HCT116 (cell line): ENCODE measurements at regions not wholly inside any gene's neighbourhood (a gene's known extent, or its start where the extent isn't known, plus 50 kb on each side); places are given as distances from the start of the nearest gene placed in this dataset.

Source experiments
- ATAC-seq: fragments of 200-7000 bp; cut with Tn5 transposase; 2 replicates; pipeline ENCODE4 v1.9.1; 2020; ENCODE audit warnings: mild to moderate bottlenecking, moderate library complexity
- BruUV-seq: library from RNA; stranded (reverse); fragments of 400-500 nt; replicated peaks from 2 replicates; lab custom pipeline; 2021; lab: Mats Ljungman, UMichigan
- CTCF ChIA-PET: fragments of 300-600 bp; sonication (Branson Sonifier 250); formaldehyde crosslinking; loops from one replicate; lab custom pipeline; 2021; ENCODE audit warnings: antibody characterized with exemption; lab: Charles Lee
- POLR2A ChIA-PET: fragments of 300-600, 350-600 bp; sonication (Branson Sonifier 250); formaldehyde crosslinking; loops from one replicate; lab custom pipeline; 2021; ENCODE audit warnings: antibody characterized with exemption; lab: Charles Lee
- RAD21 ChIA-PET, 2 experiments: fragments of 300-600 bp; sonication (Branson Sonifier 250); formaldehyde crosslinking; loops; one replicate each; lab custom pipeline; 2023; ENCODE audit warnings: low total read pairs in 2 of 2; ENCODE audit not compliant: uncharacterized antibody in 2 of 2, unreplicated experiment in 2 of 2, low non-redundant PET in 1 of 2; lab: Charles Lee
- DNase-seq: peaks from one replicate; pipeline ENCODE4 v3.0.0-alpha.2; 2010; ENCODE audit warnings: low read depth, low spot score
- H2AFZ ChIP-seq: fragments of 200-600 bp; shearing (Covaris generic), sonication (generic); 2 replicates; pipeline ENCODE4 v1.6.1; 2017; ENCODE audit warnings: low read depth, mixed run types, mixed read lengths, antibody characterized with exemption, low read length; ENCODE audit not compliant: poor library complexity, severe bottlenecking
- H3K27ac ChIP-seq: 2 replicates; pipeline ENCODE4 v1.5.1; 2012; ENCODE audit warnings: low read depth, low read length
- H3K27me3 ChIP-seq: fragments of 200-600 bp; sonication (generic); 2 replicates; pipeline ENCODE4 v1.6.1; 2016; ENCODE audit warnings: mixed run types, low read length, mixed read lengths; ENCODE audit not compliant: insufficient read depth
- H3K36me3 ChIP-seq, 2 experiments: fragments of 200-500 bp in 1 of 2; fragments of 200-600 bp in 1 of 2; sonication (Bioruptor generic) in 1 of 2; sonication (generic) in 1 of 2; 2 replicates each; pipeline versions ENCODE4 v1.5.1 to v1.6.1; 2014 to 2016; ENCODE audit warnings: low read length in 2 of 2, inconsistent platforms in 1 of 2, mixed read lengths in 1 of 2, mixed run types in 1 of 2; ENCODE audit not compliant: insufficient read depth in 2 of 2, control insufficient read depth in 1 of 2
- H3K4me1 ChIP-seq, 2 experiments: fragments of 200-600 bp in 1 of 2; sonication (generic) in 1 of 2; 2 replicates each; pipeline versions ENCODE4 v1.5.1 to v1.6.1; 2012 to 2017; ENCODE audit warnings: low read length in 2 of 2, inconsistent platforms in 1 of 2, mild to moderate bottlenecking in 1 of 2, mixed read lengths in 1 of 2, mixed run types in 1 of 2, moderate library complexity in 1 of 2; ENCODE audit not compliant: insufficient read depth in 2 of 2, control insufficient read depth in 1 of 2
- H3K4me2 ChIP-seq: fragments of 200-600 bp; sonication (generic); 2 replicates; pipeline ENCODE4 v1.6.1; 2017; ENCODE audit warnings: mixed run types, low read length, mixed read lengths
- H3K4me3 ChIP-seq, 2 experiments: fragments of 200-600 bp in 1 of 2; sonication (generic) in 1 of 2; replicated peaks in 1 of 2; 2 replicates each; pipeline ENCODE4 v1.5.1; 2011 to 2016; ENCODE audit warnings: low read length in 2 of 2, control low read depth in 1 of 2, low read depth in 1 of 2, mild to moderate bottlenecking in 1 of 2, mixed read lengths in 1 of 2, mixed run types in 1 of 2
- H3K79me2 ChIP-seq: fragments of 200-600 bp; sonication (generic); 2 replicates; pipeline ENCODE4 v1.6.1; 2017; ENCODE audit warnings: mild to moderate bottlenecking, mixed run types, low read length, moderate library complexity, mixed read lengths; ENCODE audit not compliant: insufficient read depth
- H3K9ac ChIP-seq: fragments of 200-600 bp; sonication (generic); 2 replicates; pipeline ENCODE4 v1.6.1; 2016; ENCODE audit warnings: low read length, mixed read lengths
- H3K9me2 ChIP-seq: fragments of 200-600 bp; sonication (generic), shearing (Covaris generic); 2 replicates; pipeline ENCODE4 v1.6.1; 2017; ENCODE audit warnings: mixed run types, mild to moderate bottlenecking, moderate library complexity; ENCODE audit not compliant: insufficient read depth
- H3K9me3 ChIP-seq, 2 experiments: fragments of 200-500 bp in 1 of 2; fragments of 200-600 bp in 1 of 2; sonication (Bioruptor generic) in 1 of 2; sonication (generic) in 1 of 2; 2 replicates each; pipeline ENCODE4 v1.6.1; 2014 to 2017; ENCODE audit warnings: low read length in 2 of 2, mixed read lengths in 2 of 2, inconsistent platforms in 1 of 2, low read depth in 1 of 2, mild to moderate bottlenecking in 1 of 2, mixed run types in 1 of 2, moderate library complexity in 1 of 2; ENCODE audit not compliant: control insufficient read depth in 1 of 2, insufficient read depth in 1 of 2
- H4K20me1 ChIP-seq: fragments of 200-600 bp; sonication (generic), shearing (Covaris generic); 2 replicates; pipeline ENCODE4 v1.6.1; 2017; ENCODE audit warnings: mixed run types, mild to moderate bottlenecking, moderate library complexity; ENCODE audit not compliant: insufficient read depth
- ATF3 ChIP-seq: IDR thresholded peaks from 2 replicates; pipeline ENCODE4 v1.6.1; 2012
- CEBPB ChIP-seq: IDR thresholded peaks from 2 replicates; pipeline ENCODE4 v1.6.1; 2012; ENCODE audit warnings: low read depth
- ELF1 ChIP-seq: IDR thresholded peaks from 2 replicates; pipeline ENCODE4 v1.6.1; 2012; ENCODE audit warnings: low read depth, borderline replicate concordance
- EZH2 ChIP-seq: fragments of 200-600 bp; sonication (generic); IDR thresholded peaks from 2 replicates; pipeline ENCODE4 v1.6.1; 2017; ENCODE audit warnings: antibody characterized with exemption, mixed run types
- POLR2A ChIP-seq: IDR thresholded peaks from 2 replicates; pipeline ENCODE4 v1.7.0; 2011; ENCODE audit warnings: borderline replicate concordance; ENCODE audit not compliant: insufficient read depth, insufficient read length; ENCODE audit errors: extremely low read depth
- RAD21 ChIP-seq: IDR thresholded peaks from 2 replicates; pipeline ENCODE4 v1.6.1; 2012; ENCODE audit warnings: low read depth, mild to moderate bottlenecking
- ZNF274 ChIP-seq: fragments of 200-500 bp; sonication (Bioruptor generic); IDR thresholded peaks from 2 replicates; pipeline ENCODE4 v1.6.1; 2014; ENCODE audit warnings: mild to moderate bottlenecking, low read depth, low read length, inconsistent platforms
- intact Hi-C: fragments of 100-400 bp; cut with micrococcal nuclease; formaldehyde crosslinking; loops from 2 replicates; pipeline ENCODE4 v1.10.0; 2022
- TF ChIP-seq, protein P1 (sequence below): IDR thresholded peaks from 2 replicates; pipeline ENCODE4 v1.6.1; 2011; ENCODE audit warnings: mild to moderate bottlenecking, low read length, moderate library complexity; ENCODE audit not compliant: insufficient replicate concordance; ENCODE audit errors: extremely low read depth

DNA sequence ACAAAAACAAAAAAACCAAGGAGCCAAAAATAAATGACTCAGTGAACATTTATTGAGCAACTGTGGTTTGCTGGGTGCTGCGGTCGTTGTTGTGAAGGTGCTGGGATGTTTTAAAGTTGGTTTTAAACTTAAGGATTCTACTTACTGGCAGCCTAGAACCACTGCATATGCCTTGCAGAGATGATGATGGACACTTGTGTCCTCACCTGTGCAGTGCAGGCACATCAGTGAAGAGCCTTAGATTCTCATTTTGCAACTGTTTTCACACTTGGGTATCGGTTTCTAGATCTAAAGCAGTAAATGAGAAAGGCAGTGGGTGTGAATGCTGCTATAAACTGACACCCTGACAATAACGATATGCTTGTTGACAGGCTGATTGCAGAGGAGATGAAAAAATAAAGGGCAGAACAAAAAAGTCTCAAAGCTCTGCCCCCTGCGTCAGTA, 68.8 kb downstream of the UTRN start:
- H3K4me2 ChIP-seq: no peak overlapping the region
- H3K4me1 ChIP-seq: peaks cover 15% of the 10 kb centered on the region in 2 experiments; a peak in 3 of 4 replicates

DNA sequence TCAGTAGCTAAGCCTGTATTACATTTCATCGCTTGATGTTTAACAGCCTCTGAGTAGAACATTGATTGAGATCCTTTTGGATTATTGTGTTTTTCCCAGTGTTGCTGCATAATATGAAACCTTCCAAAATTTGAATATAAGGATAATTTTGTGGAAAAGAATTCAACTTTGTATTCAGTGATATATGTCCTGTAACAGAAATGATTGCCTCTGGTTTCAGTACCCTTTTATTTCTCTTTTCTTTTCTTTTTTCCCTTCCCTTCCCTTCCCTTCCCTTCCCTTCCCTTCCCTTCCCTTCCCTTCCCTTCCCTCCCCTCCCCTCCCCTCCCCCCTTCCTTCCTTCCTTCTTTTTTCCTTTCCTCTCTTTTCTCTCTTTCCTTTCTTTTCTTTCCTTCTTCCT, 74.6 kb downstream of the UTRN start:
- no peaks in the 10 kb centered on the region for H3K9me3 ChIP-seq
- ATAC-seq (no peak), DNase-seq (no peak)
- H3K27ac ChIP-seq: no peak overlapping the region
- no peak overlapping the region for H2AFZ ChIP-seq
- POLR2A ChIA-PET: no interaction called here
- intact Hi-C loops: no loop called here
- H3K4me1 ChIP-seq: peaks cover 24 to 29% of the 10 kb centered on the region in 2 experiments
- no TSS peak for BruUV-seq
- no peak overlapping the region for H3K4me2 ChIP-seq
- H3K4me3 ChIP-seq: no peak overlapping the region
- no peaks in the 10 kb centered on the region for H4K20me1 ChIP-seq
- H3K79me2 ChIP-seq: no peaks in the 10 kb centered on the region
- CTCF ChIA-PET: no interaction called here
- no peak overlapping the region for H3K9ac ChIP-seq
- no peaks in the 10 kb centered on the region for H3K27me3 ChIP-seq
- H3K36me3 ChIP-seq: no peaks in the 10 kb centered on the region
- no peaks in the 10 kb centered on the region for H3K9me2 ChIP-seq
- TF ChIP-seq, protein P1, sequence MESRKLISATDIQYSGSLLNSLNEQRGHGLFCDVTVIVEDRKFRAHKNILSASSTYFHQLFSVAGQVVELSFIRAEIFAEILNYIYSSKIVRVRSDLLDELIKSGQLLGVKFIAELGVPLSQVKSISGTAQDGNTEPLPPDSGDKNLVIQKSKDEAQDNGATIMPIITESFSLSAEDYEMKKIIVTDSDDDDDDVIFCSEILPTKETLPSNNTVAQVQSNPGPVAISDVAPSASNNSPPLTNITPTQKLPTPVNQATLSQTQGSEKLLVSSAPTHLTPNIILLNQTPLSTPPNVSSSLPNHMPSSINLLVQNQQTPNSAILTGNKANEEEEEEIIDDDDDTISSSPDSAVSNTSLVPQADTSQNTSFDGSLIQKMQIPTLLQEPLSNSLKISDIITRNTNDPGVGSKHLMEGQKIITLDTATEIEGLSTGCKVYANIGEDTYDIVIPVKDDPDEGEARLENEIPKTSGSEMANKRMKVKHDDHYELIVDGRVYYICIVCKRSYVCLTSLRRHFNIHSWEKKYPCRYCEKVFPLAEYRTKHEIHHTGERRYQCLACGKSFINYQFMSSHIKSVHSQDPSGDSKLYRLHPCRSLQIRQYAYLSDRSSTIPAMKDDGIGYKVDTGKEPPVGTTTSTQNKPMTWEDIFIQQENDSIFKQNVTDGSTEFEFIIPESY: no peak
- RAD21 ChIA-PET: no interaction called here

More for the DNA sequence above, 68.8 kb downstream of the UTRN start:
- no peaks in the 10 kb centered on the region for H4K20me1 ChIP-seq
- RAD21 ChIA-PET: no interaction called here
- DNase-seq: no peak
- TF ChIP-seq POLR2A (no peak), ELF1 (no peak), ATF3 (no peak), RAD21 (no peak), EZH2 (no peak), CEBPB (no peak), ZNF274 (no peak)
- CTCF ChIA-PET: no interaction called here
- H3K36me3 ChIP-seq: no peaks in the 10 kb centered on the region
- no peaks in the 10 kb centered on the region for H3K9me2 ChIP-seq
- no peak overlapping the region for H3K9ac ChIP-seq
- H2AFZ ChIP-seq: no peak overlapping the region
- no TSS peak for BruUV-seq
- no peaks in the 10 kb centered on the region for H3K9me3 ChIP-seq
- intact Hi-C loops: no loop called here
- no peak overlapping the region for H3K27ac ChIP-seq
- POLR2A ChIA-PET: no interaction called here
- H3K79me2 ChIP-seq: no peaks in the 10 kb centered on the region
- no peaks in the 10 kb centered on the region for H3K27me3 ChIP-seq
- no peak overlapping the region for H3K4me3 ChIP-seq
- no peak for ATAC-seq
